HG02642 (cell line): ENCODE measurements at regions not wholly inside any gene's neighbourhood (a gene's known extent, or its start where the extent isn't known, plus 50 kb on each side); places are given as distances from the start of the nearest gene placed in this dataset.

Experiments used
- ATAC-seq: cut with Tn5 transposase; IDR thresholded peaks from one replicate; pipeline ENCODE4 v1.9.1; 2021; ENCODE audit warnings: mild to moderate bottlenecking; ENCODE audit not compliant: unreplicated experiment, poor library complexity

- ATAC-seq: no peak
Measured at GRCh38 chr4:111512081-111512783, 633.0 kb upstream of the FAM241A start.

- ATAC-seq: no peak
Measured at GRCh38 chr4:111519683-111520082, 625.6 kb upstream of the FAM241A start.

- no peak for ATAC-seq
Measured at GRCh38 chr4:111530446-111530845, 614.8 kb upstream of the FAM241A start.

GRCh38 chr4:111535792-111536191 is 609.5 kb upstream of the FAM241A start:
- no peak for ATAC-seq

GRCh38 chr4:111537165-111537564 is 608.1 kb upstream of the FAM241A start:
- ATAC-seq: no peak

GRCh38 chr4:111537871-111538270 is 607.4 kb upstream of the FAM241A start:
- no peak for ATAC-seq

- ATAC-seq: no peak
Measured at GRCh38 chr4:111540671-111541070, 604.6 kb upstream of the FAM241A start.

GRCh38 chr4:111542056-111542455 is 603.2 kb upstream of the FAM241A start:
- no peak for ATAC-seq

GRCh38 chr4:111546881-111547280 is 598.4 kb upstream of the FAM241A start:
- ATAC-seq: no peak

GRCh38 chr4:111556141-111556781 is 589.0 kb upstream of the FAM241A start:
- no peak for ATAC-seq

GRCh38 chr4:111556851-111557250 is 588.4 kb upstream of the FAM241A start:
- ATAC-seq: no peak

GRCh38 chr4:111562826-111563225 is 582.4 kb upstream of the FAM241A start:
- ATAC-seq: no peak

- no peak for ATAC-seq
Measured at GRCh38 chr4:111572470-111572869, 572.8 kb upstream of the FAM241A start.

- no peak for ATAC-seq
Measured at GRCh38 chr4:111573386-111573785, 571.9 kb upstream of the FAM241A start.

GRCh38 chr4:111579767-111580166 is 565.5 kb upstream of the FAM241A start:
- ATAC-seq: no peak

GRCh38 chr4:111595456-111595855 is 549.8 kb upstream of the FAM241A start:
- no peak for ATAC-seq

- no peak for ATAC-seq
Measured at GRCh38 chr4:111596491-111596890, 548.8 kb upstream of the FAM241A start.

GRCh38 chr4:111601671-111602070 is 543.6 kb upstream of the FAM241A start:
- no peak for ATAC-seq

- no peak for ATAC-seq
Measured at GRCh38 chr4:111602848-111603247, 542.4 kb upstream of the FAM241A start.

GRCh38 chr4:111605111-111605510 is 540.1 kb upstream of the FAM241A start:
- ATAC-seq: no peak

GRCh38 chr4:111610681-111611080 is 534.6 kb upstream of the FAM241A start:
- ATAC-seq: no peak

- ATAC-seq: no peak
Measured at GRCh38 chr4:111618908-111619307, 526.3 kb upstream of the FAM241A start.
